OCI-LY7 (cell line): ENCODE measurements at regions not wholly inside any gene's neighbourhood (a gene's known extent, or its start where the extent isn't known, plus 50 kb on each side); places are given as distances from the start of the nearest gene placed in this dataset.

Experiments used
- CTCF ChIP-seq: fragments of 200-600 bp; sonication (generic); conservative IDR thresholded peaks from 2 replicates; pipeline ENCODE4 v1.5.1; 2014; ENCODE audit warnings: mild to moderate bottlenecking, antibody characterized with exemption, low read length, moderate library complexity, mixed read lengths
- EZH2phosphoT487 ChIP-seq: fragments of 200-600 bp; sonication (generic); IDR thresholded peaks from 2 replicates; pipeline ENCODE4 v1.6.1; 2018; ENCODE audit warnings: low read depth, borderline replicate concordance, mild to moderate bottlenecking, mixed run types, antibody characterized with exemption, low read length, moderate library complexity, mixed read lengths

- no peak for TF ChIP-seq EZH2phosphoT487
- TF ChIP-seq CTCF: no peak
These were observed 990.9 kb downstream of the BRD1 start for GRCh38 chr22:48836673-48837340.
